Neural cell (in vitro differentiated cells): ENCODE measurements at regions not wholly inside any gene's neighbourhood (a gene's known extent, or its start where the extent isn't known, plus 50 kb on each side); places are given as distances from the start of the nearest gene placed in this dataset.

Experiments used
- H2AFZ ChIP-seq: fragments of 200-600, 300-800 bp; sonication (generic), shearing (Covaris generic); 2 replicates; pipeline ENCODE4 v1.6.0; 2014; ENCODE audit warnings: low read depth, mild to moderate bottlenecking, antibody characterized with exemption, low read length, moderate library complexity
- H3F3A ChIP-seq: fragments of 200-600 bp; shearing (Covaris generic); 2 replicates; pipeline ENCODE4 v1.6.1; 2016; ENCODE audit warnings: mild to moderate bottlenecking, moderate library complexity, mixed read lengths, antibody characterized with exemption, low read length; ENCODE audit not compliant: insufficient read depth, poor library complexity, severe bottlenecking
- H3K27ac ChIP-seq: fragments of 200-600, 300-800 bp; sonication (generic), shearing (Covaris generic); 2 replicates; pipeline ENCODE4 v1.5.1; 2014; ENCODE audit warnings: mild to moderate bottlenecking, low read length, moderate library complexity
- H3K27me3 ChIP-seq: fragments of 300-800, 200-600 bp; sonication (generic), shearing (Covaris generic); 2 replicates; pipeline ENCODE4 v1.6.0; 2014; ENCODE audit warnings: mild to moderate bottlenecking, low read depth, low read length, moderate library complexity; ENCODE audit not compliant: insufficient read depth
- H3K36me3 ChIP-seq: fragments of 300-800, 200-600 bp; sonication (generic), shearing (Covaris generic); 2 replicates; pipeline ENCODE4 v1.5.1; 2014; ENCODE audit warnings: mild to moderate bottlenecking, antibody characterized with exemption, low read length, moderate library complexity; ENCODE audit not compliant: insufficient read depth
- H3K4me2 ChIP-seq: fragments of 300-800, 200-600 bp; sonication (generic), shearing (Covaris generic); 2 replicates; pipeline ENCODE4 v1.6.0; 2014; ENCODE audit warnings: mild to moderate bottlenecking, low read length
- H3K4me3 ChIP-seq: fragments of 300-800, 200-600 bp; sonication (generic), shearing (Covaris generic); 2 replicates; pipeline ENCODE4 v1.5.1; 2014; ENCODE audit warnings: mild to moderate bottlenecking, low read length, moderate library complexity
- H3K79me2 ChIP-seq: fragments of 200-600 bp; shearing (Covaris generic); replicated peaks from 2 replicates; pipeline ENCODE4 v1.6.0; 2014; ENCODE audit warnings: mild to moderate bottlenecking, low read length, moderate library complexity; ENCODE audit not compliant: insufficient read depth
- H3K9ac ChIP-seq: fragments of 300-800, 200-600 bp; sonication (generic), shearing (Covaris generic); 2 replicates; pipeline ENCODE4 v1.6.1; 2016; ENCODE audit warnings: mild to moderate bottlenecking, low read length, mixed read lengths
- H3K9me2 ChIP-seq: fragments of 200-600 bp; shearing (Covaris generic); 2 replicates; pipeline ENCODE4 v1.6.1; 2016; ENCODE audit warnings: mild to moderate bottlenecking, low read length, mixed read lengths; ENCODE audit not compliant: insufficient read depth
- H3K9me3 ChIP-seq: fragments of 200-600, 300-800 bp; sonication (generic), shearing (Covaris generic); 2 replicates; pipeline ENCODE4 v1.6.1; 2016; ENCODE audit warnings: mild to moderate bottlenecking, mixed run types, low read length, moderate library complexity, mixed read lengths
- H4K20me1 ChIP-seq: fragments of 200-600 bp; shearing (Covaris generic); 2 replicates; pipeline ENCODE4 v1.6.1; 2016; ENCODE audit warnings: mild to moderate bottlenecking, mixed run types; ENCODE audit not compliant: insufficient read depth
- CTCF ChIP-seq: fragments of 450-650 bp; IDR thresholded peaks from 2 replicates; pipeline ENCODE4 v1.5.1; 2014; ENCODE audit warnings: antibody characterized with exemption, mild to moderate bottlenecking, moderate library complexity; ENCODE audit not compliant: poor library complexity, severe bottlenecking
- EP300 ChIP-seq: fragments of 450-650 bp; conservative IDR thresholded peaks from 2 replicates; pipeline ENCODE4 v1.6.1; 2014; ENCODE audit warnings: antibody characterized with exemption, mild to moderate bottlenecking, moderate library complexity; ENCODE audit not compliant: poor library complexity, severe bottlenecking
- EZH2 ChIP-seq: fragments of 200-600, 300-800 bp; shearing (Covaris generic), sonication (generic); IDR thresholded peaks from 2 replicates; pipeline ENCODE4 v1.6.1; 2014; ENCODE audit warnings: antibody characterized with exemption, low read length, borderline replicate concordance, mild to moderate bottlenecking; ENCODE audit not compliant: insufficient read depth, poor library complexity, severe bottlenecking
- MXI1 ChIP-seq: fragments of 450-650 bp; conservative IDR thresholded peaks from 2 replicates; pipeline ENCODE4 v1.6.1; 2014; ENCODE audit warnings: antibody characterized with exemption, mild to moderate bottlenecking; ENCODE audit not compliant: poor library complexity, severe bottlenecking
- POLR2AphosphoS5 ChIP-seq: IDR thresholded peaks from 2 replicates; pipeline ENCODE4 v1.6.1; 2012
- RAD21 ChIP-seq: fragments of 450-650 bp; conservative IDR thresholded peaks from 2 replicates; pipeline ENCODE4 v1.6.1; 2014; ENCODE audit warnings: antibody characterized with exemption, mild to moderate bottlenecking, moderate library complexity
- REST ChIP-seq: IDR thresholded peaks from 2 replicates; pipeline ENCODE4 v1.6.1; 2012; ENCODE audit warnings: borderline replicate concordance
- SMC3 ChIP-seq: fragments of 450-650 bp; conservative IDR thresholded peaks from 2 replicates; pipeline ENCODE4 v1.6.1; 2014; ENCODE audit warnings: antibody characterized with exemption, mild to moderate bottlenecking, moderate library complexity; ENCODE audit not compliant: poor library complexity
- TAF1 ChIP-seq: IDR thresholded peaks from 2 replicates; pipeline ENCODE4 v1.6.1; 2012; ENCODE audit warnings: low read depth

- H3F3A ChIP-seq, result no peaks in the 10 kb centered on the region
- H3K27me3 ChIP-seq, result peaks cover 21% of the 10 kb centered on the region
- no peaks in the 10 kb centered on the region for H3K9me3 ChIP-seq
- H3K36me3 ChIP-seq, result no peaks in the 10 kb centered on the region
- H4K20me1 ChIP-seq, result no peaks in the 10 kb centered on the region
- no peaks in the 10 kb centered on the region for H3K9me2 ChIP-seq
- H3K9ac ChIP-seq, result no peak overlapping the region
- no peak overlapping the region for H2AFZ ChIP-seq
- no peak overlapping the region for H3K4me2 ChIP-seq
- no peak overlapping the region for H3K4me3 ChIP-seq
- TF ChIP-seq RAD21, result no peak
- TF ChIP-seq EZH2, result no peak
- no peak for TF ChIP-seq REST
- TF ChIP-seq MXI1, result no peak
- TF ChIP-seq POLR2AphosphoS5, result no peak
- no peak for TF ChIP-seq SMC3
- TF ChIP-seq TAF1, result no peak
- TF ChIP-seq CTCF, result no peak
- TF ChIP-seq EP300, result no peak
- H3K79me2 ChIP-seq, result no peaks in the 10 kb centered on the region
- H3K27ac ChIP-seq, result no peak overlapping the region
These were observed 71.6 kb upstream of the GATA5 start for GRCh38 chr20:62547364-62547763.

GRCh38 chr20:62548471-62548870, 72.7 kb upstream of the GATA5 start:
- Histone ChIP-seq H3K27me3 (peaks cover 26% of the 10 kb centered on the region), H3K27ac (no peak overlapping the region), H4K20me1 (no peaks in the 10 kb centered on the region), H3K4me3 (no peak overlapping the region), H2AFZ (no peak overlapping the region), H3K9me3 (no peaks in the 10 kb centered on the region), H3K9ac (no peak overlapping the region), H3K9me2 (no peaks in the 10 kb centered on the region), H3F3A (no peaks in the 10 kb centered on the region), H3K79me2 (no peaks in the 10 kb centered on the region), H3K36me3 (no peaks in the 10 kb centered on the region), H3K4me2 (no peak overlapping the region)
- no peak for TF ChIP-seq POLR2AphosphoS5
- TF ChIP-seq REST, result no peak
- TF ChIP-seq EP300, result no peak
- no peak for TF ChIP-seq SMC3
- no peak for TF ChIP-seq CTCF
- no peak for TF ChIP-seq EZH2
- no peak for TF ChIP-seq TAF1
- no peak for TF ChIP-seq MXI1
- no peak for TF ChIP-seq RAD21
